OCI-LY7 (cell line): ENCODE measurements at regions not wholly inside any gene's neighbourhood (a gene's known extent, or its start where the extent isn't known, plus 50 kb on each side); places are given as distances from the start of the nearest gene placed in this dataset.

Source experiments
- BruUV-seq: library from RNA; stranded (reverse); fragments of 400-500 nt; replicated peaks from 2 replicates; lab custom pipeline; 2021; lab: Mats Ljungman, UMichigan
- CTCF ChIA-PET: fragments of 300-600 bp; sonication (Branson Sonifier 250); formaldehyde crosslinking; loops from one replicate; lab custom pipeline; 2022; ENCODE audit warnings: antibody characterized with exemption; ENCODE audit not compliant: unreplicated experiment; lab: Charles Lee
- POLR2A ChIA-PET: fragments of 300-600 bp; sonication (Branson Sonifier 250); formaldehyde crosslinking; loops from one replicate; lab custom pipeline; 2022; ENCODE audit warnings: antibody characterized with exemption; lab: Charles Lee
- DNase-seq: peaks from one replicate; pipeline ENCODE4 v3.0.0-alpha.2; 2015; ENCODE audit warnings: low spot score
- H2AFZ ChIP-seq: fragments of 200-600 bp; sonication (generic), shearing (Covaris generic); 2 replicates; pipeline ENCODE4 v1.6.1; 2014; ENCODE audit warnings: mild to moderate bottlenecking, antibody characterized with exemption, low read length, moderate library complexity
- H3K27ac ChIP-seq: fragments of 200-600 bp; sonication (generic); 2 replicates; pipeline ENCODE4 v1.5.1; 2014; ENCODE audit warnings: mixed run types, low read depth, mild to moderate bottlenecking, moderate library complexity, low read length, inconsistent platforms; ENCODE audit not compliant: poor library complexity, severe bottlenecking
- H3K36me3 ChIP-seq: fragments of 200-600 bp; sonication (generic); 2 replicates; pipeline ENCODE4 v1.6.1; 2014; ENCODE audit warnings: mild to moderate bottlenecking, antibody characterized with exemption, low read length, moderate library complexity, mixed read lengths; ENCODE audit not compliant: insufficient read depth
- H3K4me1 ChIP-seq: fragments of 200-600 bp; sonication (generic); 2 replicates; pipeline ENCODE4 v1.5.1; 2014; ENCODE audit warnings: mild to moderate bottlenecking, low read length; ENCODE audit not compliant: insufficient read depth, poor library complexity, severe bottlenecking
- H3K4me2 ChIP-seq: fragments of 200-600 bp; sonication (generic); 2 replicates; pipeline ENCODE4 v1.6.1; 2014; ENCODE audit warnings: mild to moderate bottlenecking, low read length
- H3K4me3 ChIP-seq: fragments of 200-600 bp; sonication (generic); 2 replicates; pipeline ENCODE4 v1.5.1; 2014; ENCODE audit warnings: mild to moderate bottlenecking, low read depth, low read length; ENCODE audit not compliant: poor library complexity, severe bottlenecking
- H3K79me2 ChIP-seq: fragments of 200-600 bp; sonication (generic); 2 replicates; pipeline ENCODE4 v1.6.1; 2016; ENCODE audit warnings: low read depth, mild to moderate bottlenecking, low read length, moderate library complexity, mixed read lengths; ENCODE audit not compliant: insufficient read depth
- H3K9me2 ChIP-seq: fragments of 200-600 bp; sonication (generic); 2 replicates; pipeline ENCODE4 v1.6.1; 2016; ENCODE audit warnings: mild to moderate bottlenecking, low read length, mixed read lengths; ENCODE audit not compliant: insufficient read depth
- H3K9me3 ChIP-seq: fragments of 200-600 bp; sonication (generic); 2 replicates; pipeline ENCODE4 v1.6.1; 2014; ENCODE audit warnings: mild to moderate bottlenecking, mixed run types, low read length, mixed read lengths
- H4K20me1 ChIP-seq: fragments of 200-600 bp; sonication (generic); 2 replicates; pipeline ENCODE4 v1.6.1; 2014; ENCODE audit warnings: mild to moderate bottlenecking, antibody characterized with exemption, low read length, moderate library complexity, mixed read lengths; ENCODE audit not compliant: insufficient read depth
- CTCF ChIP-seq: fragments of 200-600 bp; sonication (generic); conservative IDR thresholded peaks from 2 replicates; pipeline ENCODE4 v1.5.1; 2014; ENCODE audit warnings: mild to moderate bottlenecking, antibody characterized with exemption, low read length, moderate library complexity, mixed read lengths
- EZH2phosphoT487 ChIP-seq: fragments of 200-600 bp; sonication (generic); IDR thresholded peaks from 2 replicates; pipeline ENCODE4 v1.6.1; 2018; ENCODE audit warnings: low read depth, borderline replicate concordance, mild to moderate bottlenecking, mixed run types, antibody characterized with exemption, low read length, moderate library complexity, mixed read lengths
- intact Hi-C: fragments of 100-400 bp; cut with micrococcal nuclease; formaldehyde crosslinking; loops from one replicate; pipeline ENCODE4 v1.10.0; 2022; ENCODE audit not compliant: unreplicated experiment

- CTCF ChIA-PET, result no interaction called here
- intact Hi-C loops, result no loop called here
Observed at GRCh38 chr13:47249266-47249665, 352.4 kb upstream of the HTR2A start.

GRCh38 chr13:47241446-47241845, 344.6 kb upstream of the HTR2A start:
- no peak for DNase-seq
- ChIA-PET CTCF (no interaction called here), POLR2A (interaction anchor here (0.7 kb wide), 1 partner anchor 429 kb away, joined by 3 read pairs; no protein-coding TSS in a partner anchor)
- H3K4me1 ChIP-seq, result no peaks in the 10 kb centered on the region
- no peak overlapping the region for H3K27ac ChIP-seq
- H3K4me3 ChIP-seq, result no peak overlapping the region
- no peak overlapping the region for H3K4me2 ChIP-seq
- H3K79me2 ChIP-seq, result no peaks in the 10 kb centered on the region
- no peaks in the 10 kb centered on the region for H3K9me3 ChIP-seq
- no TSS peak for BruUV-seq
- H2AFZ ChIP-seq, result no peak overlapping the region
- TF ChIP-seq EZH2phosphoT487, result no peak
- TF ChIP-seq CTCF, result no peak
- no peaks in the 10 kb centered on the region for H3K36me3 ChIP-seq
- no peaks in the 10 kb centered on the region for H4K20me1 ChIP-seq
- H3K9me2 ChIP-seq, result no peaks in the 10 kb centered on the region
- intact Hi-C loops, result no loop called here

More at GRCh38 chr13:47249266-47249665, 352.4 kb upstream of the HTR2A start:
- no peak for DNase-seq
- TF ChIP-seq CTCF, result no peak
- no peak for TF ChIP-seq EZH2phosphoT487
- H3K9me2 ChIP-seq, result no peaks in the 10 kb centered on the region
- no peak overlapping the region for H3K27ac ChIP-seq
- POLR2A ChIA-PET, result no interaction called here
- no peaks in the 10 kb centered on the region for H3K4me1 ChIP-seq
- no peaks in the 10 kb centered on the region for H3K9me3 ChIP-seq
- BruUV-seq, result no TSS peak
- no peak overlapping the region for H3K4me2 ChIP-seq
- H3K79me2 ChIP-seq, result no peaks in the 10 kb centered on the region
- H3K4me3 ChIP-seq, result no peak overlapping the region
- H3K36me3 ChIP-seq, result no peaks in the 10 kb centered on the region
- H2AFZ ChIP-seq, result no peak overlapping the region
- no peaks in the 10 kb centered on the region for H4K20me1 ChIP-seq

GRCh38 chr13:47239025-47239424, 342.2 kb upstream of the HTR2A start:
- Histone ChIP-seq H3K27ac (no peak overlapping the region), H2AFZ (no peak overlapping the region), H3K9me3 (no peaks in the 10 kb centered on the region), H3K4me2 (no peak overlapping the region), H3K36me3 (no peaks in the 10 kb centered on the region), H4K20me1 (no peaks in the 10 kb centered on the region), H3K9me2 (no peaks in the 10 kb centered on the region), H3K4me3 (no peak overlapping the region), H3K79me2 (no peaks in the 10 kb centered on the region), H3K4me1 (no peaks in the 10 kb centered on the region)
- POLR2A ChIA-PET, result interaction anchor here (0.7 kb wide), 2 partner anchors 98 to 246 kb away, joined by 3 read pairs; no protein-coding TSS in a partner anchor
- intact Hi-C loops, result no loop called here
- no TSS peak for BruUV-seq
- CTCF ChIA-PET, result no interaction called here
- TF ChIP-seq CTCF (no peak), EZH2phosphoT487 (no peak)
- no peak for DNase-seq
